ENCODE measurements at regions not wholly inside any gene's neighbourhood (a gene's known extent, or its start where the extent isn't known, plus 50 kb on each side); places are given as distances from the start of the nearest gene placed in this dataset.

DNA sequence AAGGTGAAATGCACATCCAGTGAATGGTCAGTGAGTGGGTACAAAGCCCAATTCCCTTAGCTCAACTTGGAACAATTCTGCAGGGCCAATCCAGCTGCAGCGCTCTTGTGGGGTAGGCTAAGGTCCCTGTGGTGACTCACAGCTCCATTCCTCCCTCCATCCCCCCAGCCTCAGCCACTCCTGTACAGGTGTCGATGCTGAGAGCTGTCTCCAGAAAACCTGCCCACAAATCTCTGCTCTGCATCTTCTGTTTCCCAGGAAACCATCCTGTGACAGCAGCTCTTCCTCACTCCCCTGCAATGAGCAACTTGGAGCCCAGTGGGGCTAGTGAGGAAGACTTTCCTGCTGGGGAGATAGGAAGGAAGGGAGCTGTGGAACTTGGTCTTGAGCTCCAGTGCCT is 244.7 kb upstream of the GPR26 start:
- H3K9me3 ChIP-seq: no peaks in the 10 kb centered on the region
- H3K4me1 ChIP-seq: no peaks in the 10 kb centered on the region
- no peaks in the 10 kb centered on the region for H3K27me3 ChIP-seq
- no peaks in the 10 kb centered on the region for H3K36me3 ChIP-seq
- TF ChIP-seq, protein P1, sequence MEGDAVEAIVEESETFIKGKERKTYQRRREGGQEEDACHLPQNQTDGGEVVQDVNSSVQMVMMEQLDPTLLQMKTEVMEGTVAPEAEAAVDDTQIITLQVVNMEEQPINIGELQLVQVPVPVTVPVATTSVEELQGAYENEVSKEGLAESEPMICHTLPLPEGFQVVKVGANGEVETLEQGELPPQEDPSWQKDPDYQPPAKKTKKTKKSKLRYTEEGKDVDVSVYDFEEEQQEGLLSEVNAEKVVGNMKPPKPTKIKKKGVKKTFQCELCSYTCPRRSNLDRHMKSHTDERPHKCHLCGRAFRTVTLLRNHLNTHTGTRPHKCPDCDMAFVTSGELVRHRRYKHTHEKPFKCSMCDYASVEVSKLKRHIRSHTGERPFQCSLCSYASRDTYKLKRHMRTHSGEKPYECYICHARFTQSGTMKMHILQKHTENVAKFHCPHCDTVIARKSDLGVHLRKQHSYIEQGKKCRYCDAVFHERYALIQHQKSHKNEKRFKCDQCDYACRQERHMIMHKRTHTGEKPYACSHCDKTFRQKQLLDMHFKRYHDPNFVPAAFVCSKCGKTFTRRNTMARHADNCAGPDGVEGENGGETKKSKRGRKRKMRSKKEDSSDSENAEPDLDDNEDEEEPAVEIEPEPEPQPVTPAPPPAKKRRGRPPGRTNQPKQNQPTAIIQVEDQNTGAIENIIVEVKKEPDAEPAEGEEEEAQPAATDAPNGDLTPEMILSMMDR (IDR thresholded peaks at IDR 0.05): no peak
- H3K4me3 ChIP-seq: no peak overlapping the region
- DNase-seq (ENCODE audit: low spot score): no peak
- H3K27ac ChIP-seq: no peak overlapping the region

DNA sequence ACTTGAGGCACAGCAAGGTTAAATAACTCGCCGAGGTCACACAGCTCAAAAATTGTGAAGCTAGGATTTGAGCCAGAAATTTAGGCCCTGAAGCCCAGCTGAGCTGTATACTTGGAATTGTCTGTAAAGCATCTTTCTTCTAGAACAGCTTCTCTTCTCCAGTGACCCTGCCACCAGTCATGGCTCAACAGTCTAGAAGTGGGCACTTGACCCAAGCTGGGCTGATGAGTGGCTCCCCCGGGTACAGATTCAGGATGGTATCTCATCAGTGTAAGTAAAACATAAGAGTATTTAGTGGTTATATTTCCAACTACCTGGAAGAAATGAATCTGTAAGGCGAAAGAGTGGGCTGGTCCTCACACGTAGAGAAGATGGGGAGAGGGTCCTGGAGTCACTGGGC is 243.9 kb upstream of the GPR26 start:
- no peak for DNase-seq (ENCODE audit: low spot score)
- Histone ChIP-seq H3K4me3 (no peak overlapping the region), H3K9me3 (no peaks in the 10 kb centered on the region), H3K27ac (no peak overlapping the region), H3K36me3 (no peaks in the 10 kb centered on the region), H3K4me1 (no peaks in the 10 kb centered on the region), H3K27me3 (no peaks in the 10 kb centered on the region)
- TF ChIP-seq, protein P1 (IDR thresholded peaks at IDR 0.05): no peak

DNA sequence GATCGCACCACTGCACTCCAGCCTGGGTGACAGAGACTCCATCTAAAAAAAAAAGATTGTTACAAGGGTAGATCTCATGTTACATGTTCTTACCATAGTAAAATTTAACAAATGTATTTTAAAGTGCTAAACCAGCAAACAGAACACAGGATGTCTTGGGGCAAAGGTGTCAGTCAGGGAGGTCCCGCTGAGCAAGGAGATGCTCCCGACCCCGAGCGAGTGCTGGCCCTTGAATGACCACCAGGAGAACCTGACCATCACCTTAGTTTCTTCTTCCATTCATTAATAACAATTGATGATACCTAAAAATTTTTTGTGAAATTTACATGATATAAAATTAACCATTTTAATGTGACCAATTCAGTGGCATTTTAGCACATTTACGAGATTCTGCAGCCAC is 241.6 kb upstream of the GPR26 start:
- no peaks in the 10 kb centered on the region for H3K4me1 ChIP-seq
- H3K27ac ChIP-seq: no peak overlapping the region
- H3K36me3 ChIP-seq: no peaks in the 10 kb centered on the region
- no peak overlapping the region for H3K4me3 ChIP-seq
- TF ChIP-seq, protein P1 (IDR thresholded peaks at IDR 0.05): no peak
- H3K27me3 ChIP-seq: no peaks in the 10 kb centered on the region
- no peaks in the 10 kb centered on the region for H3K9me3 ChIP-seq
- no peak for DNase-seq (ENCODE audit: low spot score)

- H3K36me3 ChIP-seq: no peaks in the 10 kb centered on the region
- H3K27me3 ChIP-seq: no peaks in the 10 kb centered on the region
- H3K4me1 ChIP-seq: no peaks in the 10 kb centered on the region
- TF ChIP-seq, protein P1 (IDR thresholded peaks at IDR 0.05): no peak
- no peak overlapping the region for H3K4me3 ChIP-seq
- peaks cover 0 to 1% of the 10 kb centered on the region in 2 donors for H3K9me3 ChIP-seq
- DNase-seq (ENCODE audit: low spot score): no peak
- no peak overlapping the region for H3K27ac ChIP-seq
Measured at GRCh38 chr10:123425680-123426079, 240.5 kb upstream of the GPR26 start.

- Histone ChIP-seq H3K36me3 (no peaks in the 10 kb centered on the region), H3K27me3 (no peaks in the 10 kb centered on the region), H3K4me1 (no peaks in the 10 kb centered on the region), H3K4me3 (no peak overlapping the region), H3K27ac (no peak overlapping the region), H3K9me3 (peaks cover 0 to 5% of the 10 kb centered on the region in 2 donors)
- DNase-seq (ENCODE audit: low spot score): no peak
- TF ChIP-seq, protein P1 (IDR thresholded peaks at IDR 0.05): no peak
Measured at GRCh38 chr10:123427165-123427786, 238.9 kb upstream of the GPR26 start.

DNA sequence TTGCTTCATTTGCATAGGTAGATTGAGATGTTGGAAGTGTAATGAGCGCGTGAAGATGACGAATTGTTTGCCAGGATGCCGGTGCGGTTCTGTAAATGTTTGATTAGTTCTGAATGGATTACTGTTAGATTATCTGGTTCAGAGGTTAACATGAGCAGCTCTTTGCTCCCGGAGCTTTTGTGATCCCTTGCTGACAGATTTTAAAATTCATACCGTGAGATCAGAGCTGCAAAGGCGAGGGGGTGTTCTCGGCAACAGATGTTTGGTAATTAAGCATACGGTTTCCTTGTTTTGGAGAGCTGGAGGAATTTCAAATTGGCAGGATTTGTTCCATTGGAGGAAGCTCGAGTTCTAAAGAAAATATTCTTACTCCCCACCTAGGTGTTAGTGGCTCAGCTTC is 237.8 kb upstream of the GPR26 start:
- Histone ChIP-seq H3K9me3 (peaks cover 0 to 5% of the 10 kb centered on the region in 2 donors), H3K36me3 (no peaks in the 10 kb centered on the region), H3K4me3 (no peak overlapping the region), H3K4me1 (no peaks in the 10 kb centered on the region), H3K27me3 (no peaks in the 10 kb centered on the region), H3K27ac (no peak overlapping the region)
- DNase-seq (ENCODE audit: low spot score): no peak
- TF ChIP-seq, protein P1 (IDR thresholded peaks at IDR 0.05): no peak

Data from right atrium auricular region (tissue), 2 donors.